HEK293 (cell line): ENCODE measurements at regions not wholly inside any gene's neighbourhood (a gene's known extent, or its start where the extent isn't known, plus 50 kb on each side); places are given as distances from the start of the nearest gene placed in this dataset.

ENCODE experiments used
- CTCF ChIP-seq: fragments of 450-650 bp; formaldehyde crosslinking; IDR thresholded peaks from 2 replicates; pipeline ENCODE4 v1.5.1; 2016; ENCODE audit warnings: missing biosample characterization, missing genetic modification characterization
- ELK4 ChIP-seq: IDR thresholded peaks from 2 replicates; pipeline ENCODE4 v1.6.1; 2011; ENCODE audit warnings: mild to moderate bottlenecking, low read depth, low read length, borderline replicate concordance
- ZNF140 ChIP-seq: fragments of 450-650 bp; formaldehyde crosslinking; IDR thresholded peaks from 2 replicates; pipeline ENCODE4 v1.5.1; 2016; ENCODE audit warnings: missing biosample characterization, missing genetic modification characterization
- ZNF510 ChIP-seq: fragments of 450-650 bp; formaldehyde crosslinking; IDR thresholded peaks from 2 replicates; pipeline ENCODE4 v1.5.1; 2018; ENCODE audit warnings: mild to moderate bottlenecking, missing genetic modification characterization, missing biosample characterization; ENCODE audit not compliant: insufficient replicate concordance
- ZSCAN23 ChIP-seq: fragments of 450-650 bp; formaldehyde crosslinking; IDR thresholded peaks from 2 replicates; pipeline ENCODE4 v1.5.1; 2016; ENCODE audit warnings: missing biosample characterization, missing genetic modification characterization

- 0 out of 2 replicates have a peak, but pooled peaks have one; percentile 24 for TF ChIP-seq CTCF (tag by site-specific recombination)
- TF ChIP-seq ZNF510: no peak
- no peak for TF ChIP-seq ZSCAN23 (tag by site-specific recombination)
- TF ChIP-seq ELK4: no peak
- TF ChIP-seq ZNF140 (tag by site-specific recombination): no peak
These were observed 238.9 kb downstream of the TSHZ3 start for GRCh38 chr19:31110336-31110735.
